ENCODE measurements at regions not wholly inside any gene's neighbourhood (a gene's known extent, or its start where the extent isn't known, plus 50 kb on each side); places are given as distances from the start of the nearest gene placed in this dataset.
A peak's percentile ranks its signal among the peaks of the same experiment; 100 is the strongest.

- 66% methylated on average over 3 of the region's 3 CpGs for WGBS, 2 donors
- no peak overlapping the region for H3K4me3 ChIP-seq
- DNase-seq: no peak
- peaks cover 0 to 14% (median 0%) of the 10 kb centered on the region in 11 donors for H3K9me3 ChIP-seq
- H3K4me1 ChIP-seq: no peaks in the 10 kb centered on the region
- no peak for ATAC-seq
- no peaks in the 10 kb centered on the region for H3K36me3 ChIP-seq
- H3K27me3 ChIP-seq: no peaks in the 10 kb centered on the region
- intact Hi-C loops (cut with DNase I): loop anchor here in 1 of 10 donors (10.0 kb wide), 1 partner anchor 58 kb away; no protein-coding TSS in a partner anchor
- no peak for TF ChIP-seq CTCF (IDR thresholded peaks at IDR 0.05)
- H3K27ac ChIP-seq: no peak overlapping the region
These were observed 550.1 kb downstream of the DACH1 start for GRCh38 chr13:71316792-71317363.

- DNase-seq (no peak), ATAC-seq (no peak)
- no peak overlapping the region for H3K4me3 ChIP-seq
- H3K27me3 ChIP-seq: no peaks in the 10 kb centered on the region
- H3K9me3 ChIP-seq: no peaks in the 10 kb centered on the region
- no peaks in the 10 kb centered on the region for H3K4me1 ChIP-seq
- TF ChIP-seq CTCF (IDR thresholded peaks at IDR 0.05): no peak
- no peak overlapping the region for H3K27ac ChIP-seq
- no peaks in the 10 kb centered on the region for H3K36me3 ChIP-seq
- intact Hi-C loops (cut with DNase I): loop anchor here in 1 of 10 donors (10.0 kb wide), 1 partner anchor 62 kb away; no protein-coding TSS in a partner anchor
These were observed 554.1 kb downstream of the DACH1 start for GRCh38 chr13:71312923-71313322.

DNA sequence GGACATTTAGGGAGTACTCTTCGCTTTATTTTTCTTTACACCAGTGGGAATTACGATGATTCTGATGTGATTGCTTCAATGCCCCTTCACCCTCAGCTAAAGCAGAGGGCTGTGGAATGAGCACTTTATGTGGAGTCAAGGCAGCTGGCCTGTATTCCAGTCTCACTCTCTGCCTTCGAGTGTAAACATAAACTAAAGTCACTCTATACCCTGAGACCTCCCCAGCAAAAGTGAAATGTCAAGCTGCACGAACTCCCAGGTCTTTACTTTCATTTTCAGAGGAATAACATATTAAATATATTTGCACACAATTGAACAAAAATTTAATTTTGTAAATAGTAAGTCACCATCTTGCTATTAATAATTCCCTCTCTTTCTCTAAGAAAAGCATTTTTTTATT lies 557.1 kb downstream of the DACH1 start:
- no peak for DNase-seq
- H3K4me1 ChIP-seq: no peaks in the 10 kb centered on the region
- no peak for TF ChIP-seq CTCF (IDR thresholded peaks at IDR 0.05)
- H3K36me3 ChIP-seq: no peaks in the 10 kb centered on the region
- intact Hi-C loops (cut with DNase I): loop anchor here in 5 of 10 donors (5.0 to 10.0 kb wide), 3 partner anchors 65 to 567 kb away; no protein-coding TSS in a partner anchor
- H3K27ac ChIP-seq: no peak overlapping the region
- no peaks in the 10 kb centered on the region for H3K9me3 ChIP-seq
- no peaks in the 10 kb centered on the region for H3K27me3 ChIP-seq
- H3K4me3 ChIP-seq: peak overlapping the region in 4 of 10 donors; percentile 14 to 29 (median 24)
- no peak for ATAC-seq
- 76 to 84% methylated on average over 4 of the region's 4 CpGs for WGBS, 2 donors

DNA sequence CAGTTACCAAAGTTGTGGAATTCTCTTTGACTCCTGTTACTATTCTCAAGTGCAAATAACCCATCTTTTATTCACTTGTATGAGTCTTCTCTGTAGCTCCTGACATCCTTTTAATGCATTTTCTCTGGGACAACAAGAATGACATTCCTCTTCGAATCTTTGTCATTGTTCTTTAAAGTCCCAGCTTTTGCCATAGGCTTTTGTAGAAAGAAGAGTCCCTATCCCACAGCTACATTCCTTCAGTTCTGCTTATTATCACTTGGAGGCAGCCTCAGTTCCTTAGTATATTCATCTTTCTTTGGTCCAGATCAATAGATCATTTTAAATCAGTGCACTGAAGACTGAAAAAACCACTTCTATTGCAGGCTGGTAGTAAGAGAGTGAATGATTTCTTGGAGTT lies 560.2 kb downstream of the DACH1 start:
- no peak overlapping the region for H3K27ac ChIP-seq
- H3K9me3 ChIP-seq: no peaks in the 10 kb centered on the region
- DNase-seq (no peak), ATAC-seq (no peak)
- 56 to 78% methylated on average over 1 of the region's 1 CpG for WGBS, 2 donors
- no peak for TF ChIP-seq CTCF (IDR thresholded peaks at IDR 0.05)
- H3K36me3 ChIP-seq: no peaks in the 10 kb centered on the region
- no peaks in the 10 kb centered on the region for H3K27me3 ChIP-seq
- intact Hi-C loops (cut with DNase I): loop anchor here in 4 of 10 donors (5.0 to 10.0 kb wide), 2 partner anchors 568 to 570 kb away; no protein-coding TSS in a partner anchor
- H3K4me1 ChIP-seq: peaks cover 0 to 5% (median 0%) of the 10 kb centered on the region in 9 donors
- H3K4me3 ChIP-seq: no peak overlapping the region
